HCT116 (cell line): ENCODE measurements at regions not wholly inside any gene's neighbourhood (a gene's known extent, or its start where the extent isn't known, plus 50 kb on each side); places are given as distances from the start of the nearest gene placed in this dataset.

ENCODE experiments used
- ATAC-seq: fragments of 200-7000 bp; cut with Tn5 transposase; 2 replicates; pipeline ENCODE4 v1.9.1; 2020; ENCODE audit warnings: mild to moderate bottlenecking, moderate library complexity
- BruUV-seq: library from RNA; stranded (reverse); fragments of 400-500 nt; replicated peaks from 2 replicates; lab custom pipeline; 2021; lab: Mats Ljungman, UMichigan
- CTCF ChIA-PET: fragments of 300-600 bp; sonication (Branson Sonifier 250); formaldehyde crosslinking; loops from one replicate; lab custom pipeline; 2021; ENCODE audit warnings: antibody characterized with exemption; lab: Charles Lee
- POLR2A ChIA-PET: fragments of 300-600, 350-600 bp; sonication (Branson Sonifier 250); formaldehyde crosslinking; loops from one replicate; lab custom pipeline; 2021; ENCODE audit warnings: antibody characterized with exemption; lab: Charles Lee
- RAD21 ChIA-PET, 2 experiments: fragments of 300-600 bp; sonication (Branson Sonifier 250); formaldehyde crosslinking; loops; one replicate each; lab custom pipeline; 2023; ENCODE audit warnings: low total read pairs in 2 of 2; ENCODE audit not compliant: uncharacterized antibody in 2 of 2, unreplicated experiment in 2 of 2, low non-redundant PET in 1 of 2; lab: Charles Lee
- DNase-seq: peaks from one replicate; pipeline ENCODE4 v3.0.0-alpha.2; 2010; ENCODE audit warnings: low read depth, low spot score
- H2AFZ ChIP-seq: fragments of 200-600 bp; shearing (Covaris generic), sonication (generic); 2 replicates; pipeline ENCODE4 v1.6.1; 2017; ENCODE audit warnings: low read depth, mixed run types, mixed read lengths, antibody characterized with exemption, low read length; ENCODE audit not compliant: poor library complexity, severe bottlenecking
- H3K27ac ChIP-seq: 2 replicates; pipeline ENCODE4 v1.5.1; 2012; ENCODE audit warnings: low read depth, low read length
- H3K27me3 ChIP-seq: fragments of 200-600 bp; sonication (generic); 2 replicates; pipeline ENCODE4 v1.6.1; 2016; ENCODE audit warnings: mixed run types, low read length, mixed read lengths; ENCODE audit not compliant: insufficient read depth
- H3K36me3 ChIP-seq, 2 experiments: fragments of 200-500 bp in 1 of 2; fragments of 200-600 bp in 1 of 2; sonication (Bioruptor generic) in 1 of 2; sonication (generic) in 1 of 2; 2 replicates each; pipeline versions ENCODE4 v1.5.1 to v1.6.1; 2014 to 2016; ENCODE audit warnings: low read length in 2 of 2, inconsistent platforms in 1 of 2, mixed read lengths in 1 of 2, mixed run types in 1 of 2; ENCODE audit not compliant: insufficient read depth in 2 of 2, control insufficient read depth in 1 of 2
- H3K4me1 ChIP-seq, 2 experiments: fragments of 200-600 bp in 1 of 2; sonication (generic) in 1 of 2; 2 replicates each; pipeline versions ENCODE4 v1.5.1 to v1.6.1; 2012 to 2017; ENCODE audit warnings: low read length in 2 of 2, inconsistent platforms in 1 of 2, mild to moderate bottlenecking in 1 of 2, mixed read lengths in 1 of 2, mixed run types in 1 of 2, moderate library complexity in 1 of 2; ENCODE audit not compliant: insufficient read depth in 2 of 2, control insufficient read depth in 1 of 2
- H3K4me2 ChIP-seq: fragments of 200-600 bp; sonication (generic); 2 replicates; pipeline ENCODE4 v1.6.1; 2017; ENCODE audit warnings: mixed run types, low read length, mixed read lengths
- H3K4me3 ChIP-seq, 2 experiments: fragments of 200-600 bp in 1 of 2; sonication (generic) in 1 of 2; replicated peaks in 1 of 2; 2 replicates each; pipeline ENCODE4 v1.5.1; 2011 to 2016; ENCODE audit warnings: low read length in 2 of 2, control low read depth in 1 of 2, low read depth in 1 of 2, mild to moderate bottlenecking in 1 of 2, mixed read lengths in 1 of 2, mixed run types in 1 of 2
- H3K79me2 ChIP-seq: fragments of 200-600 bp; sonication (generic); 2 replicates; pipeline ENCODE4 v1.6.1; 2017; ENCODE audit warnings: mild to moderate bottlenecking, mixed run types, low read length, moderate library complexity, mixed read lengths; ENCODE audit not compliant: insufficient read depth
- H3K9ac ChIP-seq: fragments of 200-600 bp; sonication (generic); 2 replicates; pipeline ENCODE4 v1.6.1; 2016; ENCODE audit warnings: low read length, mixed read lengths
- H3K9me2 ChIP-seq: fragments of 200-600 bp; sonication (generic), shearing (Covaris generic); 2 replicates; pipeline ENCODE4 v1.6.1; 2017; ENCODE audit warnings: mixed run types, mild to moderate bottlenecking, moderate library complexity; ENCODE audit not compliant: insufficient read depth
- H3K9me3 ChIP-seq, 2 experiments: fragments of 200-500 bp in 1 of 2; fragments of 200-600 bp in 1 of 2; sonication (Bioruptor generic) in 1 of 2; sonication (generic) in 1 of 2; 2 replicates each; pipeline ENCODE4 v1.6.1; 2014 to 2017; ENCODE audit warnings: low read length in 2 of 2, mixed read lengths in 2 of 2, inconsistent platforms in 1 of 2, low read depth in 1 of 2, mild to moderate bottlenecking in 1 of 2, mixed run types in 1 of 2, moderate library complexity in 1 of 2; ENCODE audit not compliant: control insufficient read depth in 1 of 2, insufficient read depth in 1 of 2
- H4K20me1 ChIP-seq: fragments of 200-600 bp; sonication (generic), shearing (Covaris generic); 2 replicates; pipeline ENCODE4 v1.6.1; 2017; ENCODE audit warnings: mixed run types, mild to moderate bottlenecking, moderate library complexity; ENCODE audit not compliant: insufficient read depth
- CBX3 ChIP-seq: IDR thresholded peaks from 2 replicates; pipeline ENCODE4 v1.6.1; 2012; ENCODE audit warnings: low read depth
- CEBPB ChIP-seq: IDR thresholded peaks from 2 replicates; pipeline ENCODE4 v1.6.1; 2012; ENCODE audit warnings: low read depth
- EGR1 ChIP-seq: IDR thresholded peaks from 2 replicates; pipeline ENCODE4 v1.6.1; 2012; ENCODE audit warnings: low read depth
- ELF1 ChIP-seq: IDR thresholded peaks from 2 replicates; pipeline ENCODE4 v1.6.1; 2012; ENCODE audit warnings: low read depth, borderline replicate concordance
- EZH2 ChIP-seq: fragments of 200-600 bp; sonication (generic); IDR thresholded peaks from 2 replicates; pipeline ENCODE4 v1.6.1; 2017; ENCODE audit warnings: antibody characterized with exemption, mixed run types
- FOSL1 ChIP-seq: IDR thresholded peaks from 2 replicates; pipeline ENCODE4 v1.6.1; 2012; ENCODE audit warnings: low read depth
- JUND ChIP-seq: IDR thresholded peaks from 2 replicates; pipeline ENCODE4 v1.6.1; 2012
- POLR2A ChIP-seq: IDR thresholded peaks from 2 replicates; pipeline ENCODE4 v1.7.0; 2011; ENCODE audit warnings: borderline replicate concordance; ENCODE audit not compliant: insufficient read depth, insufficient read length; ENCODE audit errors: extremely low read depth
- POLR2AphosphoS5 ChIP-seq: IDR thresholded peaks from 2 replicates; pipeline ENCODE4 v1.6.1; 2011; ENCODE audit warnings: mild to moderate bottlenecking, low read depth, low read length, moderate library complexity
- RAD21 ChIP-seq: IDR thresholded peaks from 2 replicates; pipeline ENCODE4 v1.6.1; 2012; ENCODE audit warnings: low read depth, mild to moderate bottlenecking
- REST ChIP-seq: IDR thresholded peaks from 2 replicates; pipeline ENCODE4 v1.6.1; 2012; ENCODE audit warnings: low read depth
- SIN3A ChIP-seq: IDR thresholded peaks from 2 replicates; pipeline ENCODE4 v1.6.1; 2012; ENCODE audit warnings: low read depth
- SP1 ChIP-seq: IDR thresholded peaks from 2 replicates; pipeline ENCODE4 v1.6.1; 2012; ENCODE audit warnings: low read depth
- TCF7L2 ChIP-seq: IDR thresholded peaks from 2 replicates; pipeline ENCODE4 v1.7.0; 2011; ENCODE audit warnings: borderline replicate concordance, inconsistent platforms; ENCODE audit not compliant: insufficient read depth, insufficient read length; ENCODE audit errors: extremely low read depth
- YY1 ChIP-seq: IDR thresholded peaks from 2 replicates; pipeline ENCODE4 v1.6.1; 2011; ENCODE audit warnings: low read length, low read depth, moderate library complexity, mild to moderate bottlenecking; ENCODE audit not compliant: insufficient replicate concordance; ENCODE audit errors: extremely low read depth
- ZBTB33 ChIP-seq: IDR thresholded peaks from 2 replicates; pipeline ENCODE4 v1.6.1; 2011; ENCODE audit warnings: mild to moderate bottlenecking, low read length, moderate library complexity; ENCODE audit not compliant: insufficient replicate concordance; ENCODE audit errors: extremely low read depth
- ZFX ChIP-seq: fragments of 450-650 bp; IDR thresholded peaks from 2 replicates; pipeline ENCODE4 v1.6.1; 2017
- ZNF274 ChIP-seq: fragments of 200-500 bp; sonication (Bioruptor generic); IDR thresholded peaks from 2 replicates; pipeline ENCODE4 v1.6.1; 2014; ENCODE audit warnings: mild to moderate bottlenecking, low read depth, low read length, inconsistent platforms
- intact Hi-C: fragments of 100-400 bp; cut with micrococcal nuclease; formaldehyde crosslinking; loops from 2 replicates; pipeline ENCODE4 v1.10.0; 2022
- TF ChIP-seq, protein P1 (sequence below), 3 experiments: fragments of 200-600 bp in 1 of 3; sonication (generic) in 1 of 3; IDR thresholded peaks in 2 of 3; conservative IDR thresholded peaks in 1 of 3; 2 replicates each; pipeline ENCODE4 v1.5.1; 2012 to 2017; ENCODE audit warnings: low read depth in 2 of 3, low read length in 2 of 3, antibody characterized with exemption in 1 of 3, borderline replicate concordance in 1 of 3, control low read depth in 1 of 3, mild to moderate bottlenecking in 1 of 3, mixed read lengths in 1 of 3, mixed run types in 1 of 3, moderate library complexity in 1 of 3; ENCODE audit not compliant: insufficient read depth in 1 of 3

- Histone ChIP-seq H3K27ac (no peak overlapping the region), H3K4me1 (no peaks in the 10 kb centered on the region), H3K79me2 (no peaks in the 10 kb centered on the region), H4K20me1 (no peaks in the 10 kb centered on the region), H2AFZ (no peak overlapping the region), H3K4me3 (no peak overlapping the region), H3K36me3 (no peaks in the 10 kb centered on the region), H3K9me3 (no peaks in the 10 kb centered on the region), H3K9ac (no peak overlapping the region), H3K4me2 (no peak overlapping the region), H3K9me2 (no peaks in the 10 kb centered on the region), H3K27me3 (no peaks in the 10 kb centered on the region)
- DNase-seq (no peak), ATAC-seq (no peak)
- ChIA-PET POLR2A (no interaction called here), RAD21 (no interaction called here), CTCF (no interaction called here)
- intact Hi-C loops = no loop called here
- TF ChIP-seq POLR2A (no peak), CEBPB (no peak), TCF7L2 (no peak), REST (no peak), YY1 (no peak), ELF1 (no peak), JUND (no peak), RAD21 (no peak), FOSL1 (no peak), EZH2 (no peak), CBX3 (no peak), POLR2AphosphoS5 (no peak), SIN3A (no peak), EGR1 (no peak), ZNF274 (no peak), SP1 (no peak), ZFX (no peak), ZBTB33 (no peak)
- TF ChIP-seq, protein P1, sequence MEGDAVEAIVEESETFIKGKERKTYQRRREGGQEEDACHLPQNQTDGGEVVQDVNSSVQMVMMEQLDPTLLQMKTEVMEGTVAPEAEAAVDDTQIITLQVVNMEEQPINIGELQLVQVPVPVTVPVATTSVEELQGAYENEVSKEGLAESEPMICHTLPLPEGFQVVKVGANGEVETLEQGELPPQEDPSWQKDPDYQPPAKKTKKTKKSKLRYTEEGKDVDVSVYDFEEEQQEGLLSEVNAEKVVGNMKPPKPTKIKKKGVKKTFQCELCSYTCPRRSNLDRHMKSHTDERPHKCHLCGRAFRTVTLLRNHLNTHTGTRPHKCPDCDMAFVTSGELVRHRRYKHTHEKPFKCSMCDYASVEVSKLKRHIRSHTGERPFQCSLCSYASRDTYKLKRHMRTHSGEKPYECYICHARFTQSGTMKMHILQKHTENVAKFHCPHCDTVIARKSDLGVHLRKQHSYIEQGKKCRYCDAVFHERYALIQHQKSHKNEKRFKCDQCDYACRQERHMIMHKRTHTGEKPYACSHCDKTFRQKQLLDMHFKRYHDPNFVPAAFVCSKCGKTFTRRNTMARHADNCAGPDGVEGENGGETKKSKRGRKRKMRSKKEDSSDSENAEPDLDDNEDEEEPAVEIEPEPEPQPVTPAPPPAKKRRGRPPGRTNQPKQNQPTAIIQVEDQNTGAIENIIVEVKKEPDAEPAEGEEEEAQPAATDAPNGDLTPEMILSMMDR (IDR thresholded peaks at IDR 0.05 in 2 of 3, conservative IDR thresholded peaks at IDR 0.05 in 1 of 3; ENCODE audit: borderline replicate concordance in 1 of 3, insufficient read depth in 1 of 3, low read depth in 2 of 3, low read length in 2 of 3) = no peak
- no TSS peak for BruUV-seq
Measured at GRCh38 chr2:57965961-57966360, 80.6 kb upstream of the VRK2 start.
